Neural cell (in vitro differentiated cells): ENCODE measurements at regions not wholly inside any gene's neighbourhood (a gene's known extent, or its start where the extent isn't known, plus 50 kb on each side); places are given as distances from the start of the nearest gene placed in this dataset.

Experiments used
- EP300 ChIP-seq: fragments of 450-650 bp; conservative IDR thresholded peaks from 2 replicates; pipeline ENCODE4 v1.6.1; 2014; ENCODE audit warnings: antibody characterized with exemption, mild to moderate bottlenecking, moderate library complexity; ENCODE audit not compliant: poor library complexity, severe bottlenecking
- EZH2 ChIP-seq: fragments of 200-600, 300-800 bp; shearing (Covaris generic), sonication (generic); IDR thresholded peaks from 2 replicates; pipeline ENCODE4 v1.6.1; 2014; ENCODE audit warnings: antibody characterized with exemption, low read length, borderline replicate concordance, mild to moderate bottlenecking; ENCODE audit not compliant: insufficient read depth, poor library complexity, severe bottlenecking
- POLR2AphosphoS5 ChIP-seq: IDR thresholded peaks from 2 replicates; pipeline ENCODE4 v1.6.1; 2012
- TAF1 ChIP-seq: IDR thresholded peaks from 2 replicates; pipeline ENCODE4 v1.6.1; 2012; ENCODE audit warnings: low read depth
- TF ChIP-seq, protein P1 (sequence below): fragments of 450-650 bp; IDR thresholded peaks from 2 replicates; pipeline ENCODE4 v1.5.1; 2014; ENCODE audit warnings: antibody characterized with exemption, mild to moderate bottlenecking, moderate library complexity; ENCODE audit not compliant: poor library complexity, severe bottlenecking

- TF ChIP-seq, protein P1, sequence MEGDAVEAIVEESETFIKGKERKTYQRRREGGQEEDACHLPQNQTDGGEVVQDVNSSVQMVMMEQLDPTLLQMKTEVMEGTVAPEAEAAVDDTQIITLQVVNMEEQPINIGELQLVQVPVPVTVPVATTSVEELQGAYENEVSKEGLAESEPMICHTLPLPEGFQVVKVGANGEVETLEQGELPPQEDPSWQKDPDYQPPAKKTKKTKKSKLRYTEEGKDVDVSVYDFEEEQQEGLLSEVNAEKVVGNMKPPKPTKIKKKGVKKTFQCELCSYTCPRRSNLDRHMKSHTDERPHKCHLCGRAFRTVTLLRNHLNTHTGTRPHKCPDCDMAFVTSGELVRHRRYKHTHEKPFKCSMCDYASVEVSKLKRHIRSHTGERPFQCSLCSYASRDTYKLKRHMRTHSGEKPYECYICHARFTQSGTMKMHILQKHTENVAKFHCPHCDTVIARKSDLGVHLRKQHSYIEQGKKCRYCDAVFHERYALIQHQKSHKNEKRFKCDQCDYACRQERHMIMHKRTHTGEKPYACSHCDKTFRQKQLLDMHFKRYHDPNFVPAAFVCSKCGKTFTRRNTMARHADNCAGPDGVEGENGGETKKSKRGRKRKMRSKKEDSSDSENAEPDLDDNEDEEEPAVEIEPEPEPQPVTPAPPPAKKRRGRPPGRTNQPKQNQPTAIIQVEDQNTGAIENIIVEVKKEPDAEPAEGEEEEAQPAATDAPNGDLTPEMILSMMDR: no peak
- TF ChIP-seq POLR2AphosphoS5 (no peak), EZH2 (no peak), EP300 (no peak), TAF1 (no peak)
Observed at GRCh38 chr5:153094333-153094732, 396.1 kb upstream of the GRIA1 start.
